ENCODE measurements at regions not wholly inside any gene's neighbourhood (a gene's known extent, or its start where the extent isn't known, plus 50 kb on each side); places are given as distances from the start of the nearest gene placed in this dataset.

DNA sequence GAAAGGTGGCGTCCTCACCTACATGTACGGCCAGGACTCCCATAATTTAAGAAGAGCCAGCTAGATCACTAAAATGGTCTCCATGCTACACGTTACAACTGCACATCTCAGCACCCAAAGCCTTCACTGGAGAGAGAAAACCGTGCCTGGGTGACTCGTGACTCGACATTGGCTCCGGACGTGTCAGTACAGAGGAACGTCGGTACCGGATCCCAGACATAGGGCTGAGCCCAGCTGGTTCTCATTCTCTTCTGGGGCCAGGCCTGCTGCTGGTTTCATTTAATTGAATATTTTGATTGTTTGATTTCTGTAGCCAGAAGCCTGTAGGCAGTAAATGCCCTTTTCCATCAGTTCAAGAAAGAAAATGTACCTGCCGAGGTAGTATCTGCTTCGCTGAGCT, 93.1 kb downstream of the HHIPL2 start:
- no peak for TF ChIP-seq PHF8 (conservative IDR thresholded peaks at IDR 0.05; ENCODE audit: low read depth, low read length)
- no peak for TF ChIP-seq EGR1 (IDR thresholded peaks at IDR 0.05; ENCODE audit: borderline replicate concordance, low read depth, low read length)
- TF ChIP-seq, protein P1, sequence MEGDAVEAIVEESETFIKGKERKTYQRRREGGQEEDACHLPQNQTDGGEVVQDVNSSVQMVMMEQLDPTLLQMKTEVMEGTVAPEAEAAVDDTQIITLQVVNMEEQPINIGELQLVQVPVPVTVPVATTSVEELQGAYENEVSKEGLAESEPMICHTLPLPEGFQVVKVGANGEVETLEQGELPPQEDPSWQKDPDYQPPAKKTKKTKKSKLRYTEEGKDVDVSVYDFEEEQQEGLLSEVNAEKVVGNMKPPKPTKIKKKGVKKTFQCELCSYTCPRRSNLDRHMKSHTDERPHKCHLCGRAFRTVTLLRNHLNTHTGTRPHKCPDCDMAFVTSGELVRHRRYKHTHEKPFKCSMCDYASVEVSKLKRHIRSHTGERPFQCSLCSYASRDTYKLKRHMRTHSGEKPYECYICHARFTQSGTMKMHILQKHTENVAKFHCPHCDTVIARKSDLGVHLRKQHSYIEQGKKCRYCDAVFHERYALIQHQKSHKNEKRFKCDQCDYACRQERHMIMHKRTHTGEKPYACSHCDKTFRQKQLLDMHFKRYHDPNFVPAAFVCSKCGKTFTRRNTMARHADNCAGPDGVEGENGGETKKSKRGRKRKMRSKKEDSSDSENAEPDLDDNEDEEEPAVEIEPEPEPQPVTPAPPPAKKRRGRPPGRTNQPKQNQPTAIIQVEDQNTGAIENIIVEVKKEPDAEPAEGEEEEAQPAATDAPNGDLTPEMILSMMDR (IDR thresholded peaks at IDR 0.05; ENCODE audit: control extremely low read depth in 1 of 3, insufficient read depth in 1 of 3, low read depth in 1 of 3, low read length in 3 of 3), result no peak
- no peak for TF ChIP-seq HDAC6 (IDR thresholded peaks at IDR 0.05; ENCODE audit: low read depth, low read length)
- TF ChIP-seq JUND (IDR thresholded peaks at IDR 0.05; ENCODE audit: low read length), result no peak
- no peak for TF ChIP-seq BACH1 (IDR thresholded peaks at IDR 0.05; ENCODE audit: low read length)
- no peak for TF ChIP-seq CBX5 (IDR thresholded peaks at IDR 0.05; ENCODE audit: low read depth, low read length)
- TF ChIP-seq, protein P2, sequence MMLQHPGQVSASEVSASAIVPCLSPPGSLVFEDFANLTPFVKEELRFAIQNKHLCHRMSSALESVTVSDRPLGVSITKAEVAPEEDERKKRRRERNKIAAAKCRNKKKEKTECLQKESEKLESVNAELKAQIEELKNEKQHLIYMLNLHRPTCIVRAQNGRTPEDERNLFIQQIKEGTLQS (IDR thresholded peaks at IDR 0.05; ENCODE audit: insufficient read depth, low read depth, low read length), result no peak
- TF ChIP-seq CBX8 (IDR thresholded peaks at IDR 0.05; ENCODE audit: borderline replicate concordance, low read depth, low read length), result no peak
- TF ChIP-seq SIRT6 (IDR thresholded peaks at IDR 0.05; ENCODE audit: low read length), result no peak
- TF ChIP-seq, protein P3, sequence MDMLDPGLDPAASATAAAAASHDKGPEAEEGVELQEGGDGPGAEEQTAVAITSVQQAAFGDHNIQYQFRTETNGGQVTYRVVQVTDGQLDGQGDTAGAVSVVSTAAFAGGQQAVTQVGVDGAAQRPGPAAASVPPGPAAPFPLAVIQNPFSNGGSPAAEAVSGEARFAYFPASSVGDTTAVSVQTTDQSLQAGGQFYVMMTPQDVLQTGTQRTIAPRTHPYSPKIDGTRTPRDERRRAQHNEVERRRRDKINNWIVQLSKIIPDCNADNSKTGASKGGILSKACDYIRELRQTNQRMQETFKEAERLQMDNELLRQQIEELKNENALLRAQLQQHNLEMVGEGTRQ (IDR thresholded peaks at IDR 0.05; ENCODE audit: low read length), result no peak
- TF ChIP-seq SRF (IDR thresholded peaks at IDR 0.05; ENCODE audit: low read depth, low read length), result no peak
- TF ChIP-seq POLR2AphosphoS5 (IDR thresholded peaks at IDR 0.05; ENCODE audit: low read depth, low read length), result no peak

Data from H1 (cell line).